Osteoblast (primary cell): ENCODE measurements at regions not wholly inside any gene's neighbourhood (a gene's known extent, or its start where the extent isn't known, plus 50 kb on each side); places are given as distances from the start of the nearest gene placed in this dataset.
A peak's percentile ranks its signal among the peaks of the same experiment; 100 is the strongest.
"Not testable (repeated sequence)": the region's sequence is repeated elsewhere in the genome, so short reads cannot be mapped to it uniquely, and the experiment has no call there.

Experiments
- DNase-seq: peaks from one replicate; pipeline ENCODE4 v3.0.0; 2011; ENCODE audit warnings: low spot score, mixed read lengths; ENCODE audit not compliant: insufficient read length; ENCODE audit errors: missing footprints
- H2AFZ ChIP-seq: 2 replicates; pipeline ENCODE4 v1.6.0; 2011; ENCODE audit warnings: mild to moderate bottlenecking, low read length
- H3K27ac ChIP-seq: 2 replicates; pipeline ENCODE4 v1.5.1; 2011; ENCODE audit warnings: mild to moderate bottlenecking, low read depth, low read length, moderate library complexity
- H3K27me3 ChIP-seq: 2 replicates; pipeline ENCODE4 v1.6.0; 2012; ENCODE audit warnings: mild to moderate bottlenecking, control low read depth, inconsistent platforms, low read length, moderate library complexity; ENCODE audit not compliant: insufficient read depth
- H3K36me3 ChIP-seq: 2 replicates; pipeline ENCODE4 v1.5.1; 2011; ENCODE audit warnings: mild to moderate bottlenecking, low read length, control low read depth, moderate library complexity; ENCODE audit not compliant: insufficient read depth
- H3K4me1 ChIP-seq: 2 replicates; pipeline ENCODE4 v1.5.1; 2011; ENCODE audit warnings: mild to moderate bottlenecking, low read length, control low read depth, moderate library complexity; ENCODE audit not compliant: insufficient read depth
- H3K4me2 ChIP-seq: 2 replicates; pipeline ENCODE4 v1.6.0; 2011; ENCODE audit warnings: mild to moderate bottlenecking, low read length; ENCODE audit not compliant: insufficient read depth
- H3K4me3 ChIP-seq: fragments of 200-600 bp; sonication (generic); 3 replicates; pipeline ENCODE4 v1.5.1; 2012; ENCODE audit warnings: mild to moderate bottlenecking, low read length, inconsistent platforms; ENCODE audit not compliant: insufficient read depth
- H3K79me2 ChIP-seq: 2 replicates; pipeline ENCODE4 v1.6.0; 2012; ENCODE audit warnings: mild to moderate bottlenecking, low read length, control low read depth, inconsistent platforms; ENCODE audit not compliant: insufficient read depth
- H3K9me3 ChIP-seq: 2 replicates; pipeline ENCODE4 v1.5.1; 2011; ENCODE audit warnings: low read depth, low read length, control low read depth
- H4K20me1 ChIP-seq: 2 replicates; pipeline ENCODE4 v1.6.0; 2012; ENCODE audit warnings: mild to moderate bottlenecking, low read length, control low read depth; ENCODE audit not compliant: insufficient read depth
- TF ChIP-seq, protein P1 (sequence below): IDR thresholded peaks from 2 replicates; pipeline ENCODE4 v1.5.1; 2011; ENCODE audit warnings: mild to moderate bottlenecking, low read depth, low read length, moderate library complexity; ENCODE audit errors: extremely low read depth

DNA sequence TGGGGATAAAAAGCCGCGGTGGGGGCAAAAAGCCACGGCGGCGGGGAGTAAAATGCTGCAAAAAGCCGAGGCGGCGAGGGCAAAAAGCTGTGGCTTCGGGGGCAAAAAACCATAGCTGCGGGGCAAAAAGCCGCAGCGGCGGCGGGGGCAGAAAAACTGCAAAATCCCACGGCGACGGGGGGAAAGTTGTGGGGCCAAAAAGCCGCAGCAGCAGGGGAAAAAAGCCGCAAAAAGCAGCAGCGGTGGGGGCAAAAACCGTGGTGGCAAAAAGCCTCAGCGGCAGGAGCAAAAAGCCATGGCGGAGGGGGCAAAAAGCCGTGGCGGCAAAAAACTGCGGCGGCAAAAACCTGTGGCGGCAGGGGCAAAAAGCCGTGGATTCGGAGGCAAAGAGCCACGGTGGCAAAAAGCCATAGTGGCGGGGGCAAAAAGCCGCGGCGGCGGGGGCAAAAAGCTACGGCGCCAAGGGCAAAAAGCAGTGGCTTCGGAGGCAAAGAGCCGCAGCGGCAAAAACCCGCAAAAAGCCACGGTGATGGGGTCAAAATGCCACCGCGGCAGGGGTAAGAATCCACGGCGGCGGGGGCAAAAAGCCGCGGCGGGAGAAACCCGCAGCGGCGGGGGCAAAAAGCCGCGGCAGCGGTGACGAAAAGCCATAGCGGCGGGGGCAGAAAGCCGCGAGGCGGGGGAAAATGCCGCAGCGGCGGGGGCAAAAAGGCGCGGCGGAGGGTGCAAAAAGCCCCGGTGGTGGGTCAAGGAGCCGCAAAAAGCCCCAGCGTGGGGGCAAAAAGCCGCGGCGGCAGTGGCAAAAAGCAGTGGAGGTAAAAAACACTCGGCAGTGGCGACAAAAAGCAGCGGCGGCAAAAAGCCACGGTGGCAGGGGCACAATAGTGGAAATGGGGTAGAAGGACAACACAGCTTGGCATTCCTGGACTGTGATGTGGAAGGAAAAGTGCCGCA lies 192.8 kb downstream of the SHCBP1 start:
- no peak overlapping the region for H3K27ac ChIP-seq
- no peak for DNase-seq
- H3K36me3 ChIP-seq = no peaks in the 10 kb centered on the region
- no peaks in the 10 kb centered on the region for H4K20me1 ChIP-seq
- H2AFZ ChIP-seq = no peak overlapping the region
- H3K4me1 ChIP-seq = no peaks in the 10 kb centered on the region
- H3K9me3 ChIP-seq = no peaks in the 10 kb centered on the region
- TF ChIP-seq, protein P1, sequence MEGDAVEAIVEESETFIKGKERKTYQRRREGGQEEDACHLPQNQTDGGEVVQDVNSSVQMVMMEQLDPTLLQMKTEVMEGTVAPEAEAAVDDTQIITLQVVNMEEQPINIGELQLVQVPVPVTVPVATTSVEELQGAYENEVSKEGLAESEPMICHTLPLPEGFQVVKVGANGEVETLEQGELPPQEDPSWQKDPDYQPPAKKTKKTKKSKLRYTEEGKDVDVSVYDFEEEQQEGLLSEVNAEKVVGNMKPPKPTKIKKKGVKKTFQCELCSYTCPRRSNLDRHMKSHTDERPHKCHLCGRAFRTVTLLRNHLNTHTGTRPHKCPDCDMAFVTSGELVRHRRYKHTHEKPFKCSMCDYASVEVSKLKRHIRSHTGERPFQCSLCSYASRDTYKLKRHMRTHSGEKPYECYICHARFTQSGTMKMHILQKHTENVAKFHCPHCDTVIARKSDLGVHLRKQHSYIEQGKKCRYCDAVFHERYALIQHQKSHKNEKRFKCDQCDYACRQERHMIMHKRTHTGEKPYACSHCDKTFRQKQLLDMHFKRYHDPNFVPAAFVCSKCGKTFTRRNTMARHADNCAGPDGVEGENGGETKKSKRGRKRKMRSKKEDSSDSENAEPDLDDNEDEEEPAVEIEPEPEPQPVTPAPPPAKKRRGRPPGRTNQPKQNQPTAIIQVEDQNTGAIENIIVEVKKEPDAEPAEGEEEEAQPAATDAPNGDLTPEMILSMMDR = no peak
- no peaks in the 10 kb centered on the region for H3K79me2 ChIP-seq
- no peak overlapping the region for H3K4me3 ChIP-seq
- no peak overlapping the region for H3K4me2 ChIP-seq
- H3K27me3 ChIP-seq = no peaks in the 10 kb centered on the region

DNA sequence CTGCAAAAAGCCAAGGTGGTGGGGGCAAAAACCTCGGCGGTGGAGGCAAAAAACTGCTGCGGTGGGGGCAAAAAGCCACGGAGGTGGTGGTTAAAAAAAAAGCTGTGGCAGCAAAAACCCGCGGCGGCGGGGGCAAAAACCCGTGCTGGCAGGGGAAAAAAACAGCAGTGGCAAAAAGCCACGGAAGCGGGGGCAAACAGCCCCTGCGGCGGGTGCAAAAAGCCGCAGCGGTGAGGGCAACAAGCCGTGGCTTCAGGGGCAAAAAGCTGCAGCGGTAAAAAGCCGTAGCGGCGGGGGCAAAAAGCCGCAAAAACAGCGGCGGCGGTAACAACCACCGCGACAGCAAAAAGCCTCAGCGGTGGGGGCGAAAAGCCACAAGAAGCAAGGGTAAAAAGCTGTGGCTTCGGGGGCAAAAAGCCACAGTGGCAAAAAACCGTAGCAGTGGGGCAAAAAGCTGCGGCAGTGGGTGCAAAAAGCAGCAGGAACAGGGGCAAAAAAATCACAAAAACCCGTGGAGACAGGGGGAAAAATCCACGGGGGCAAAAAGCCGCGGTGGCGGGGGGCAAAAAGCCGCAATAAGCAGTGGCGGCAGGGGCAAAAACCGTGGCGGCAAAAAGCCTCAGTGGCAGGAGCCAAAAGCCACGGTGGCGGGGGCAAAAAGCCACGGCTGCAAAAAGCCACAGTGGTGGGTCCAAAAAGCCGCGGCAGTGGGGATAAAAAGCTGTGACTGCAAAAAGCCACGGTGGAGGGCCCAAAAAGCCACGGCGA lies 193.7 kb downstream of the SHCBP1 start:
- no peaks in the 10 kb centered on the region for H4K20me1 ChIP-seq
- H3K4me2 ChIP-seq = no peak overlapping the region
- no peaks in the 10 kb centered on the region for H3K9me3 ChIP-seq
- H3K79me2 ChIP-seq = no peaks in the 10 kb centered on the region
- peak; percentile 15 for DNase-seq
- no peaks in the 10 kb centered on the region for H3K36me3 ChIP-seq
- H3K4me1 ChIP-seq = no peaks in the 10 kb centered on the region
- no peak overlapping the region for H3K4me3 ChIP-seq
- TF ChIP-seq, protein P1 = no peak
- H3K27me3 ChIP-seq = no peaks in the 10 kb centered on the region
- no peak overlapping the region for H2AFZ ChIP-seq
- H3K27ac ChIP-seq = no peak overlapping the region

DNA sequence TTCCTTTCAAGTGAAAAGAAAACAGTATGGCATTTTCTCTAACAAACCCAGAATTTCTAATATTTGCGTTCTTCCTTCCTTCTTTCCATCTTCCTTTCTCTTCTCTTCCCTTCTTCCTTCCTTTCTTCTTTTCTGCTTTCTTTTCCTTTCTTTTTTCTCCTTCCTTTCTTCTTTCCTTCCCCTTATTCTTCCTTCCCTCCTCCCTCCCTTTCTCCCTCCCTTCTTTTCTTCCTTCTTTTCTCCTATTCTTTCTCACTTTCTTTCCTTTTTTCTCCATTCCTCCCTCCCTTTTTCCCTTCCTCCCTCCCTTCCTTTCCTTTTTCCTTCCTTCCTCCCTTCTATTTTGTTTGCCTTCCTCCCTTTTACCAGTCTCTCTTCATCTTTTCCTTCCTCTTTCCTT lies 194.8 kb downstream of the SHCBP1 start:
- H3K4me1 ChIP-seq = no peaks in the 10 kb centered on the region
- no peak for DNase-seq
- no peaks in the 10 kb centered on the region for H3K36me3 ChIP-seq
- TF ChIP-seq, protein P1 = no peak
- H3K27me3 ChIP-seq = no peaks in the 10 kb centered on the region
- no peak overlapping the region for H3K4me3 ChIP-seq
- H2AFZ ChIP-seq = no peak overlapping the region
- no peaks in the 10 kb centered on the region for H4K20me1 ChIP-seq
- H3K9me3 ChIP-seq = peaks cover 3% of the 10 kb centered on the region
- H3K4me2 ChIP-seq = no peak overlapping the region
- H3K79me2 ChIP-seq = no peaks in the 10 kb centered on the region
- no peak overlapping the region for H3K27ac ChIP-seq

DNA sequence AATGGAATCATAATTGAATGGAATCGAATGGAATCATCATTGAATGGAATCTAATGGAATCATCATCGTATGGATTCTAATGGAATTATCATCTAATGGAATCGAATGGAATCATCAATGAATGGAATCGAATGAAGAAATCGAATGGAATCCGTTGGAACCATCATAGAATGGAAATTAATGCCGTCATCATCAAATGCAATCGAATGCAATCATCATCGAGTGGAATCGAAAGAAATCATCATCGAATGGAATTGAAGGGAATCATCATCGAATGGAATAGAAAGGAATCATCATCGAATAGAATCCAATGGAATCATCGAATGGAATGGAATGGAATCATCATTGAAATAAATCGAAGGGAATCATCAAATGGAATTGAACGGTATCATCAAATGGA lies 217.2 kb downstream of the SHCBP1 start:
- no peak overlapping the region for H3K4me3 ChIP-seq
- no peak overlapping the region for H3K27ac ChIP-seq
- TF ChIP-seq, protein P1 = no peak
- DNase-seq = no peak
- H3K27me3 ChIP-seq = no peaks in the 10 kb centered on the region
- no peaks in the 10 kb centered on the region for H3K79me2 ChIP-seq
- H3K4me2 ChIP-seq = no peak overlapping the region
- H3K9me3 ChIP-seq = peaks cover 6% of the 10 kb centered on the region
- no peaks in the 10 kb centered on the region for H3K4me1 ChIP-seq
- no peaks in the 10 kb centered on the region for H4K20me1 ChIP-seq
- no peaks in the 10 kb centered on the region for H3K36me3 ChIP-seq
- H2AFZ ChIP-seq = no peak overlapping the region

DNA sequence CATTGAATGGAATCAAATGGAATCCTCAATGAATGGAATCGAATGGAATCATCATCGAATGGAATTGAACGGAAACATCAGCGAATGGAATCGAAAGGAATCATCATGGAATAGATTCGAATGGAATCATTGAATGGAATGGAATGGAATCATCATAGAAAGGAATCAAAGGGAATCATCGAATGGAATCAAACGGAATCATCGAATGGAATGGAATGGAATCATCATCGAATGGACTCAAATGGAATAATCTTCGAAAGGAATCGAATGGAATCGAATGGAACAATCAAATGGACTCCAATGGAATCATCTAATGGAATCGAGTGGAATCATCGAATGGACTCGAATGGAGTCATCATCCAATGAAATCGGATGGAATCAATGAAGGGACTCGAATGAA lies 222.6 kb downstream of the SHCBP1 start:
- not testable (repeated sequence) for H3K4me2 ChIP-seq, H3K36me3 ChIP-seq, H4K20me1 ChIP-seq, H3K4me3 ChIP-seq, H3K27ac ChIP-seq, H3K4me1 ChIP-seq, H3K79me2 ChIP-seq, H3K9me3 ChIP-seq, H3K27me3 ChIP-seq, H2AFZ ChIP-seq, DNase-seq

DNA sequence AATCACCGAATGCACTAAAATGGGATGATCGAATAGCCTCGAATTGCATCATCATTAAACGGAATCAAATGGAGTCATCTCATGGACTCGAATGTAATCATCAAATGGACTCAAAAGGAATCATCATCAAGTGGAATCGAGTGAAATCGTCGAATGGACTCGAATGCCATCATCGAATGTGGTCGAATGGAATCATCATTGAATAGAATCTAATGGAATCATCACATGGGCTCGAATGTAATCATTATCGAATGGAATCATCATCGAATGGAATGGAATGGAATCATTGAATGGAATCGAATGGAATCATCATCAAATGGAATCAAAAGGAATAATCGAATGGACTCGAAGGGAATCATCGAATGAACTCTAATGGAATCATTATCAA lies 224.3 kb downstream of the SHCBP1 start:
- H3K36me3 ChIP-seq, DNase-seq, H3K4me2 ChIP-seq, H3K9me3 ChIP-seq, H3K79me2 ChIP-seq, H3K27ac ChIP-seq, H3K4me3 ChIP-seq, H3K4me1 ChIP-seq, H4K20me1 ChIP-seq, H2AFZ ChIP-seq, H3K27me3 ChIP-seq: not testable (repeated sequence)
